Neural progenitor cell (in vitro differentiated cells): ENCODE measurements at regions not wholly inside any gene's neighbourhood (a gene's known extent, or its start where the extent isn't known, plus 50 kb on each side); places are given as distances from the start of the nearest gene placed in this dataset.

Source experiments
- DNase-seq: peaks from one replicate; pipeline ENCODE4 v3.0.0-alpha.2; 2016; ENCODE audit warnings: low spot score
- H2AFZ ChIP-seq: fragments of 200-600 bp; sonication (generic); replicated peaks from 2 replicates; pipeline ENCODE4 v1.6.1; 2016; ENCODE audit warnings: antibody characterized with exemption
- H3F3A ChIP-seq: fragments of 200-600 bp; sonication (generic); 2 replicates; pipeline ENCODE4 v1.6.1; 2016; ENCODE audit warnings: antibody characterized with exemption, low read depth
- H3K27ac ChIP-seq: fragments of 200-600 bp; sonication (generic); 2 replicates; pipeline ENCODE4 v1.5.1; 2016; ENCODE audit warnings: mild to moderate bottlenecking
- H3K27me3 ChIP-seq: fragments of 200-600 bp; sonication (generic); 2 replicates; pipeline ENCODE4 v1.6.1; 2016; ENCODE audit warnings: mild to moderate bottlenecking, moderate library complexity
- H3K36me3 ChIP-seq: fragments of 200-600 bp; sonication (generic); 2 replicates; pipeline ENCODE4 v1.5.1; 2016
- H3K4me1 ChIP-seq: fragments of 200-600 bp; sonication (generic); 2 replicates; pipeline ENCODE4 v1.6.1; 2016; ENCODE audit warnings: mixed run types
- H3K4me2 ChIP-seq: fragments of 200-600 bp; sonication (generic); 2 replicates; pipeline ENCODE4 v1.6.1; 2016
- H3K4me3 ChIP-seq: fragments of 200-600 bp; sonication (generic); 2 replicates; pipeline ENCODE4 v1.5.1; 2016
- H3K79me2 ChIP-seq: fragments of 200-600 bp; sonication (generic); 2 replicates; pipeline ENCODE4 v1.6.1; 2016; ENCODE audit warnings: low read depth
- H3K9ac ChIP-seq: fragments of 200-600 bp; sonication (generic); 2 replicates; pipeline ENCODE4 v1.6.1; 2016
- H3K9me3 ChIP-seq: fragments of 200-600 bp; sonication (generic); 2 replicates; pipeline ENCODE4 v1.5.1; 2016; ENCODE audit warnings: low read depth
- H4K20me1 ChIP-seq: fragments of 200-600 bp; sonication (generic); 2 replicates; pipeline ENCODE4 v1.6.1; 2016; ENCODE audit warnings: low read depth
- H3K27ac Mint-ChIP-seq: 3 replicates; pipeline ENCODE4 v1.8.0; 2021; ENCODE audit warnings: mixed read lengths
- H3K27me3 Mint-ChIP-seq: 2 replicates; pipeline ENCODE4 v1.8.0; 2022; ENCODE audit warnings: low read depth, mild to moderate bottlenecking, inconsistent platforms, moderate library complexity, mixed read lengths; ENCODE audit not compliant: insufficient read depth
- H3K36me3 Mint-ChIP-seq: 3 replicates; pipeline ENCODE4 v1.8.0; 2021; ENCODE audit warnings: mixed read lengths
- H3K4me1 Mint-ChIP-seq: 3 replicates; pipeline ENCODE4 v1.8.0; 2021; ENCODE audit warnings: mixed read lengths
- H3K4me3 Mint-ChIP-seq: 3 replicates; pipeline ENCODE4 v1.8.0; 2021; ENCODE audit warnings: mild to moderate bottlenecking, moderate library complexity, mixed read lengths
- H3K9me3 Mint-ChIP-seq: 3 replicates; pipeline ENCODE4 v1.8.0; 2020; ENCODE audit warnings: mixed read lengths
- CTCF ChIP-seq: fragments of 200-600 bp; sonication (generic); IDR thresholded peaks from 2 replicates; pipeline ENCODE4 v1.5.1; 2017; ENCODE audit warnings: antibody characterized with exemption, mild to moderate bottlenecking
- EZH2 ChIP-seq: fragments of 200-600 bp; sonication (generic); IDR thresholded peaks from 2 replicates; pipeline ENCODE4 v1.6.1; 2017; ENCODE audit warnings: antibody characterized with exemption, mild to moderate bottlenecking, moderate library complexity
- EZH2phosphoT487 ChIP-seq: fragments of 200-600 bp; sonication (generic); IDR thresholded peaks from 2 replicates; pipeline ENCODE4 v1.6.1; 2017; ENCODE audit warnings: antibody characterized with exemption

DNA sequence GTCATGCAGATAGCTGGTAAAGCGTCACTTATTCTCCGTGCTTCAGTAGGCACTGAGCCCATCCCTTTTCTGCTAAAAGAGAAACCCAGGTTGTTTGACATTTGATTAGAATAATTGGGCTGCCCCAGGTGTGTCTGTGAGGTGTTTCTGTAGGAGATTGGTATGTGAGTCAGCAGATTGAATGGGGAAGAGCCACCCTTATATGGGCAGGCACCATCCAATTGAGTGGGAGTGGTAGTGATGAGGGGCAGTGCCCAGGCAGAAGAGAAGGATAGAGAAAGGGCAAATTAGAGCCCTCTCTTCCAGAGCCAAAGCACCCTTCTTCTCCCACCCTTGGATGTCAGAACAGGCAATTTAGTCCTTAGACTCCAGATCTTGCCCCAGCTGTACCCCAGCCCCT lies 384.3 kb upstream of the GBE1 start:
- Mint-ChIP-seq H3K27ac (no peak overlapping the region), H3K27me3 (no peaks in the 10 kb centered on the region), H3K36me3 (no peaks in the 10 kb centered on the region), H3K4me1 (no peaks in the 10 kb centered on the region), H3K4me3 (no peak overlapping the region), H3K9me3 (no peaks in the 10 kb centered on the region)
- no peak overlapping the region for H3K27ac ChIP-seq
- no peaks in the 10 kb centered on the region for H3K4me1 ChIP-seq
- no peaks in the 10 kb centered on the region for H3K9me3 ChIP-seq
- H3F3A ChIP-seq = no peaks in the 10 kb centered on the region
- no peak overlapping the region for H3K4me3 ChIP-seq
- no peak overlapping the region for H2AFZ ChIP-seq
- TF ChIP-seq EZH2phosphoT487 (no peak), CTCF (no peak), EZH2 (no peak)
- no peaks in the 10 kb centered on the region for H3K36me3 ChIP-seq
- no peaks in the 10 kb centered on the region for H4K20me1 ChIP-seq
- H3K9ac ChIP-seq = no peak overlapping the region
- no peak overlapping the region for H3K4me2 ChIP-seq
- no peaks in the 10 kb centered on the region for H3K27me3 ChIP-seq
- no peak for DNase-seq
- H3K79me2 ChIP-seq = no peaks in the 10 kb centered on the region

DNA sequence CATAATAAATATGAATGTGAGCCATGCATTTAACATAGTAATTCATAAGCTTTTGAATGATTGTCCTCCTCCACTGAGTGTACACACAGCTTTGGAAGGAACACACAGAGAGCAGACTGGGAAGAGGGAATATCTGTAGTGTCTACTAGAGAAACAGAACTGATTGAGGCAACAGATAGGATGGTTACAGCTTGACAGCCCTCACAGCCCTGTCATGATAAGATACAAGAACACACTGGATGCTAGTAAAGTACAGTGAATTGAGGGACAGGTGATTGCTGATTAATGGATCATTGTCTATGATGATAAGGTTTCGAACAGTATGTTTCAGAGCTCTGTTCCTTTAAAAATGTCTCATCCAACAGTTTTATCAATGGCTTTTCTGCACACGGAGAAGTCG lies 383.4 kb upstream of the GBE1 start:
- Mint-ChIP-seq H3K27ac (no peak overlapping the region), H3K36me3 (no peaks in the 10 kb centered on the region), H3K4me1 (no peaks in the 10 kb centered on the region), H3K27me3 (no peaks in the 10 kb centered on the region), H3K9me3 (peaks cover 2% of the 10 kb centered on the region), H3K4me3 (no peak overlapping the region)
- Histone ChIP-seq H3K4me1 (no peaks in the 10 kb centered on the region), H3K79me2 (no peaks in the 10 kb centered on the region), H3K4me2 (no peak overlapping the region), H3K27me3 (no peaks in the 10 kb centered on the region), H3F3A (no peaks in the 10 kb centered on the region), H3K9ac (no peak overlapping the region), H3K36me3 (no peaks in the 10 kb centered on the region), H3K9me3 (no peaks in the 10 kb centered on the region), H4K20me1 (no peaks in the 10 kb centered on the region), H3K4me3 (no peak overlapping the region), H2AFZ (no peak overlapping the region), H3K27ac (no peak overlapping the region)
- no peak for DNase-seq
- TF ChIP-seq EZH2phosphoT487 (no peak), EZH2 (no peak), CTCF (no peak)

- H3K27me3 Mint-ChIP-seq = no peaks in the 10 kb centered on the region
- Histone ChIP-seq H3K27ac (no peak overlapping the region), H2AFZ (no peak overlapping the region), H3K4me1 (no peaks in the 10 kb centered on the region), H3F3A (no peaks in the 10 kb centered on the region), H3K79me2 (no peaks in the 10 kb centered on the region), H4K20me1 (no peaks in the 10 kb centered on the region), H3K4me2 (no peak overlapping the region), H3K9ac (no peak overlapping the region), H3K4me3 (no peak overlapping the region), H3K27me3 (no peaks in the 10 kb centered on the region), H3K36me3 (no peaks in the 10 kb centered on the region), H3K9me3 (no peaks in the 10 kb centered on the region)
- H3K4me1 Mint-ChIP-seq = no peaks in the 10 kb centered on the region
- H3K4me3 Mint-ChIP-seq = no peak overlapping the region
- H3K27ac Mint-ChIP-seq = no peak overlapping the region
- no peak for DNase-seq
- no peak for TF ChIP-seq CTCF
- no peak for TF ChIP-seq EZH2
- TF ChIP-seq EZH2phosphoT487 = no peak
- peaks cover 6% of the 10 kb centered on the region for H3K9me3 Mint-ChIP-seq
- H3K36me3 Mint-ChIP-seq = no peaks in the 10 kb centered on the region
Measured at GRCh38 chr3:82143661-82144412, 382.4 kb upstream of the GBE1 start.
